C4-2B (cell line): ENCODE measurements at regions not wholly inside any gene's neighbourhood (a gene's known extent, or its start where the extent isn't known, plus 50 kb on each side); places are given as distances from the start of the nearest gene placed in this dataset.

Experiments
- H3K27ac ChIP-seq: fragments of 450-650 bp; 2 replicates; pipeline ENCODE4 v1.5.1; 2017
- CTCF ChIP-seq: fragments of 450-650 bp; conservative IDR thresholded peaks from 2 replicates; pipeline ENCODE4 v1.5.1; 2017; ENCODE audit warnings: mild to moderate bottlenecking
- ZFX ChIP-seq: fragments of 450-650 bp; IDR thresholded peaks from 2 replicates; pipeline ENCODE4 v1.6.1; 2017

GRCh38 chr5:4553978-4554377, 586.2 kb upstream of the ADAMTS16 start:
- TF ChIP-seq CTCF: no peak
- TF ChIP-seq ZFX: no peak
- H3K27ac ChIP-seq: no peak overlapping the region

GRCh38 chr5:4555725-4556285, 584.3 kb upstream of the ADAMTS16 start:
- TF ChIP-seq CTCF (no peak), ZFX (no peak)
- H3K27ac ChIP-seq: no peak overlapping the region

- no peak for TF ChIP-seq ZFX
- TF ChIP-seq CTCF: no peak
- H3K27ac ChIP-seq: no peak overlapping the region
Measured at GRCh38 chr5:4561403-4561802, 578.7 kb upstream of the ADAMTS16 start.

DNA sequence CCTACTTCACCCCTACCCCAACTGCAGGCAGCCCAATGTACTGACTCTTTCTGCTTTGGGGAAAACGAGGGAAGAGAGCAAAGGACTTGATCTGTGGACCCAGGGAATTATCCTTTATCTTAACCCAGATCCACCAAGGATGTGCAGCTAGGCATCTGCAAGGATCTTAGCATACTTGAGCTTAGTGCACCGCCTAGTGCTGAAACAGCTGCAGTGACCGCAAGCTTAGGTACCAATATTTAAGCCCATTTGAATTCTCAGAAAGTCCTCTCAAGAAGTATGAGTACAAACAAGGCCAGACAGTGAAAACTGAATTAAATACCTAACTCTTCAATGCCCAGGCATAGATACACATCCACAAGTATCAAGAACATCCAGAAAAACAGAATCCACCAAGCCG, 576.7 kb upstream of the ADAMTS16 start:
- TF ChIP-seq CTCF (peak; percentile 88), ZFX (no peak)
- H3K27ac ChIP-seq: no peak overlapping the region

DNA sequence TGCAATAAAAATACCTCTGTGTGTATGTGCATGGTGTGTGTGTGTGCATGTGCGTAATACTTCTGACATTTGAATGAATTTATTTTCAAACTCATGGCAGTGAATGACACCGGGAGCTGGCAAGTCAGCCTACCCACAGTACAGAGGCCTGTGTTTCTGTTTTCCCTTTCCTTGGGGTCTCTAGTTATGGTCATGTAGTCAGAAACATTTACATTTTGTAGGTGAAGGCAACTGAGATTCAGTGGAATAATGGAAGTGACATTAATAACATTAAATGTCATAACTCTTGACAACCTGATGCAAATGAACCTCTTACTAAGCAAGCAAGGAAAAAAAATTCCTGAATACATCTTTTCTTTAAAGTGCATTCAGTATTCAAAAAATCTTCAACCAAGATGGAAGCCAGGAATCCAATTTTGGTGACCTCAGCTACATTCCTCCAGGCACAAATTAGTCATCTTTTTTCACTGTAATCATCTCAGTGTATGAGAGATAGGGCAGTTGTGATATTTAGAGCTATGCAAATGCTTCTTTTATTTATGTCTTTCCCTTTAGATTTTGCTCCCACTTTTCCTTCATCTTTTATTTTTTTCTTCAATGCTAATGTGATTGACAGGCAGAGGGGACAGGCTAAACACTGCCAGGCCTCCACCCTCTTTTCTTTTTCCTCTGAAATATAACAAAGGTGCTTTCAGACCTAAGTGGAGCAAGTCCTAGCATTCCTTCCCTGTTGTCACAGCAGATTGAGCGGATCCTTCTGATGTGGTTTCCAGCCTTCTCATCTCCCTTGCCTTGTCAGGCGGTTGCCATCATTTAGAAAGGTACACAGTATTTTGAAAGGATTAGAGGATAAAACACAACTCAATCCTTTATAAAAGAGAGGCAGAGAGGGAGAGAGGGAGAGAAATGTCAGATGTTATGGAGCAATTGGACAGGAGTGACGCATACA, 569.8 kb upstream of the ADAMTS16 start:
- no peak overlapping the region for H3K27ac ChIP-seq
- TF ChIP-seq CTCF: no peak
- TF ChIP-seq ZFX: no peak

DNA sequence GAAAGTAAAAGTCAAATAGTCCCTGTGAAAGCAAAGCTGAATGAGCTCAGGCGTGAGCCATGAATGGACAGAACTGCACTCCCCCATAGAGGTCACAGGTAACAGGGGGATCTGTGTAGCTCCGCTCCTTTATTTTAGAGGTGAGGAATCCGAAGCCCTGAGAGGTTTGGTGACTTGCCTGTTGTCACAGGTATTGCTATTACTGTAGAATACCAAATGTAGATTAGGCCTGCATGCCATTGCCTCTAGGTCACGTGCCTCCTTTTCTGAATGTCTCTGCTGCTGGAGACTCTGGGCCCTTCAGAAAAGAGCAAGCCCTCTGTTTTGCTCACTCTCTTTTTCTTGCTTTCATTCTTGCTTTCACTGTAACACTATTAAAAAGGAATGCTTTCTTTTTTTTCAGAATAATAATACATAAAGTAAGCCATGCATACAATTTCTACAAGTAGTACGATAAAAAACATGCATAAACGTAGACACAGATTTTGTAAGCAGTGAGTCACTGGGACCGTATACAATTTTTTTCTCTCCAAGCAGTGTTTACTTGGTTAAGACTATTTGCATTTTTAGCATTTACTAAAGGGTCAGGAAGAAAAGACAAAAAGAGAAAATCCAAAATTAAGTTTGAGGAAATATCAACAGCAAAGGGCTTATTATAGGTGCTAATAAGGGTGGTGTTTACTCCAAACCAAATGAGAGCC, 568.7 kb upstream of the ADAMTS16 start:
- no peak overlapping the region for H3K27ac ChIP-seq

More for the DNA sequence above, 568.7 kb upstream of the ADAMTS16 start:
- TF ChIP-seq CTCF: no peak
- TF ChIP-seq ZFX: no peak
